ENCODE measurements at regions not wholly inside any gene's neighbourhood (a gene's known extent, or its start where the extent isn't known, plus 50 kb on each side); places are given as distances from the start of the nearest gene placed in this dataset.
A peak's percentile ranks its signal among the peaks of the same experiment; 100 is the strongest.

- no peak for DNase-seq (ENCODE audit: low spot score)
Measured at GRCh38 chr6:106035655-106036054, 50.5 kb upstream of the PRDM1 start.

GRCh38 chr6:106033806-106034205 is 52.3 kb upstream of the PRDM1 start:
- DNase-seq (ENCODE audit: low spot score), result no peak

- DNase-seq (ENCODE audit: low spot score), result no peak
Measured at GRCh38 chr6:106027758-106028157, 58.4 kb upstream of the PRDM1 start.

GRCh38 chr6:106026748-106027715 is 59.1 kb upstream of the PRDM1 start:
- peak; percentile 2 for DNase-seq (ENCODE audit: low spot score)

GRCh38 chr6:106025655-106026054 is 60.5 kb upstream of the PRDM1 start:
- DNase-seq (ENCODE audit: low spot score), result no peak

- no peak for DNase-seq (ENCODE audit: low spot score)
Measured at GRCh38 chr6:106022801-106023200, 63.3 kb upstream of the PRDM1 start.

- DNase-seq (ENCODE audit: low spot score), result no peak
Measured at GRCh38 chr6:106017454-106017853, 68.7 kb upstream of the PRDM1 start.

GRCh38 chr6:106014955-106015354 is 71.2 kb upstream of the PRDM1 start:
- DNase-seq (ENCODE audit: low spot score), result no peak

- DNase-seq (ENCODE audit: low spot score), result no peak
Measured at GRCh38 chr6:106011476-106011875, 74.7 kb upstream of the PRDM1 start.

- no peak for DNase-seq (ENCODE audit: low spot score)
Measured at GRCh38 chr6:106005954-106006353, 80.2 kb upstream of the PRDM1 start.

GRCh38 chr6:106005013-106005412 is 81.1 kb upstream of the PRDM1 start:
- DNase-seq (ENCODE audit: low spot score), result no peak

- no peak for DNase-seq (ENCODE audit: low spot score)
Measured at GRCh38 chr6:106003268-106003987, 82.7 kb upstream of the PRDM1 start.

GRCh38 chr6:106002005-106002404 is 84.1 kb upstream of the PRDM1 start:
- no peak for DNase-seq (ENCODE audit: low spot score)

GRCh38 chr6:106000935-106001334 is 85.2 kb upstream of the PRDM1 start:
- no peak for DNase-seq (ENCODE audit: low spot score)

GRCh38 chr6:105997482-105997881 is 88.7 kb upstream of the PRDM1 start:
- DNase-seq (ENCODE audit: low spot score), result no peak

GRCh38 chr6:105995391-105995865 is 90.7 kb upstream of the PRDM1 start:
- DNase-seq (ENCODE audit: low spot score), result no peak

GRCh38 chr6:105994591-105995390 is 91.3 kb upstream of the PRDM1 start:
- DNase-seq (ENCODE audit: low spot score), result peak; percentile 76

- no peak for DNase-seq (ENCODE audit: low spot score)
Measured at GRCh38 chr6:105994118-105994590, 92.0 kb upstream of the PRDM1 start.

- DNase-seq (ENCODE audit: low spot score), result no peak
Measured at GRCh38 chr6:105993341-105994117, 92.6 kb upstream of the PRDM1 start.

GRCh38 chr6:105992315-105992961 is 93.7 kb upstream of the PRDM1 start:
- peak; percentile 78 for DNase-seq (ENCODE audit: low spot score)
